ENCODE measurements at regions not wholly inside any gene's neighbourhood (a gene's known extent, or its start where the extent isn't known, plus 50 kb on each side); places are given as distances from the start of the nearest gene placed in this dataset.

DNA sequence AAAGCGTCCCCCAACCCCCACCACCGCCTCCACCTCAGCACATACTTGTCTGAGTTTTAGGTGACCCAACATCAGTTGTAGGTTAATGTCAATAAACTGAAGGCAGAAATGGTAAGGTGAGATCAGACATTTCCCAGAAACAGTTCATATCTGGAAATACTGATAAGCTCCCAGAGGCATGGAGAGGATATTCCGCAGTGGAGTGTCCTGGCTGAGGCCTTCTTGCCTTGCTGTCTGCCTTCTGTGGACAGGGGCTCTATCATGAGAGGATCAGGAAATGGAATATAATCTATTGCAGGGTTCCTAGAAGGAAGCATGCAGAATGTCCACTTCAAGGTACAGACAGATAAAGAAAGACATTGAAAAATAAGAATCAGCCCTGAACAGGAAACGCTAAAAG is 473.3 kb upstream of the MKI67 start:
- H3K27ac ChIP-seq (ENCODE audit: poor library complexity, severe bottlenecking), result no peak overlapping the region

DNA sequence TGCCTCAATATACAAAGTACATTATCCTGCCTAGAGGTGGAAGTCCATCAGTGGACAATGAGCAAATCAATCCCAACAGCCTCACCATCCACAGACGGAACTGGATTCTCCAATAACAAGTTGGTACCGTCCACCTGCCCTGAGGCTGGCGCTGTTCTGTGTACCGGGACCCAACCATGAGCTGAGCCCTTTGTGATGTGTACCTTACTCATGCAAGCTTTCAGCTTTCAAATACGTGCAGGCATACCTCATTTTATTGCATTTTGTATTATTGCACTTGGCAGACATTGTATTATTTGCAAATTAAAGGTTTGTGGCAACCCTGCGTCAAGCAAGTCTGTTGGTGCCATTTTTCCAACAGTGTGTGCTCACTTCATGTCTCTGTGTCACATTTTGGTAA is 476.0 kb upstream of the MKI67 start:
- TF ChIP-seq, protein P1, sequence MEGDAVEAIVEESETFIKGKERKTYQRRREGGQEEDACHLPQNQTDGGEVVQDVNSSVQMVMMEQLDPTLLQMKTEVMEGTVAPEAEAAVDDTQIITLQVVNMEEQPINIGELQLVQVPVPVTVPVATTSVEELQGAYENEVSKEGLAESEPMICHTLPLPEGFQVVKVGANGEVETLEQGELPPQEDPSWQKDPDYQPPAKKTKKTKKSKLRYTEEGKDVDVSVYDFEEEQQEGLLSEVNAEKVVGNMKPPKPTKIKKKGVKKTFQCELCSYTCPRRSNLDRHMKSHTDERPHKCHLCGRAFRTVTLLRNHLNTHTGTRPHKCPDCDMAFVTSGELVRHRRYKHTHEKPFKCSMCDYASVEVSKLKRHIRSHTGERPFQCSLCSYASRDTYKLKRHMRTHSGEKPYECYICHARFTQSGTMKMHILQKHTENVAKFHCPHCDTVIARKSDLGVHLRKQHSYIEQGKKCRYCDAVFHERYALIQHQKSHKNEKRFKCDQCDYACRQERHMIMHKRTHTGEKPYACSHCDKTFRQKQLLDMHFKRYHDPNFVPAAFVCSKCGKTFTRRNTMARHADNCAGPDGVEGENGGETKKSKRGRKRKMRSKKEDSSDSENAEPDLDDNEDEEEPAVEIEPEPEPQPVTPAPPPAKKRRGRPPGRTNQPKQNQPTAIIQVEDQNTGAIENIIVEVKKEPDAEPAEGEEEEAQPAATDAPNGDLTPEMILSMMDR (IDR thresholded peaks at IDR 0.05; ENCODE audit: poor library complexity, severe bottlenecking), result no peak
- ATAC-seq (ENCODE audit: low read depth) (no peak), DNase-seq (ENCODE audit: low spot score) (no peak)
- Histone ChIP-seq H3K4me1 (ENCODE audit: insufficient read depth, poor library complexity, severe bottlenecking) (no peaks in the 10 kb centered on the region), H3K27ac (ENCODE audit: poor library complexity, severe bottlenecking) (no peak overlapping the region), H3K36me3 (ENCODE audit: low read depth) (no peaks in the 10 kb centered on the region), H3K4me3 (ENCODE audit: severe bottlenecking) (no peak overlapping the region), H3K27me3 (ENCODE audit: insufficient read depth, poor library complexity, severe bottlenecking) (no peaks in the 10 kb centered on the region), H3K9me3 (ENCODE audit: severe bottlenecking) (no peaks in the 10 kb centered on the region)

More for the DNA sequence above, 473.3 kb upstream of the MKI67 start:
- Histone ChIP-seq H3K27me3 (ENCODE audit: insufficient read depth, poor library complexity, severe bottlenecking) (no peaks in the 10 kb centered on the region), H3K36me3 (ENCODE audit: low read depth) (no peaks in the 10 kb centered on the region), H3K4me1 (ENCODE audit: insufficient read depth, poor library complexity, severe bottlenecking) (no peaks in the 10 kb centered on the region), H3K9me3 (ENCODE audit: severe bottlenecking) (no peaks in the 10 kb centered on the region), H3K4me3 (ENCODE audit: severe bottlenecking) (no peak overlapping the region)
- TF ChIP-seq, protein P1 (IDR thresholded peaks at IDR 0.05; ENCODE audit: poor library complexity, severe bottlenecking), result no peak
- no peak for ATAC-seq (ENCODE audit: low read depth)
- no peak for DNase-seq (ENCODE audit: low spot score)

DNA sequence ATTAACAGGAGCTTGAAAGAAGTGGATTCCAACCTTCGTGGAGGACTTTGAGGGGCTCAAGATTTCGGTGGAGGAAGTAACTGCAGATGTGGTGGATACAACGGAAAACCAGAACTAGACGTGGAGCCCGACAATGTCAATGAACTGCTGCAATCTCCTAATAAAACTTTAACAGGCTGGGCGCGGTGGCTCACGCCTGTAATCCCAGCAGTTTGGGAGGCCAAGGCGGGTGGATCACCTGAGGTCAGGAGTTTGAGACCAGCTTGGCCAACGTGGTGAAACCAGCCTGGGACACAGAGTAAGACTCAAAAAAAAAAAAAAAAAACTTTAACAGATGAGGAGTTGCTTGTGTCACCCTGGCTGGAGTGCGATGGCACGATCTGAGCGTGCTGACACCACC is 477.8 kb upstream of the MKI67 start:
- H3K27me3 ChIP-seq (ENCODE audit: insufficient read depth, poor library complexity, severe bottlenecking), result no peaks in the 10 kb centered on the region
- DNase-seq (ENCODE audit: low spot score) (no peak), ATAC-seq (ENCODE audit: low read depth) (no peak)
- H3K4me1 ChIP-seq (ENCODE audit: insufficient read depth, poor library complexity, severe bottlenecking), result no peaks in the 10 kb centered on the region
- H3K36me3 ChIP-seq (ENCODE audit: low read depth), result no peaks in the 10 kb centered on the region
- H3K9me3 ChIP-seq (ENCODE audit: severe bottlenecking), result no peaks in the 10 kb centered on the region
- H3K27ac ChIP-seq (ENCODE audit: poor library complexity, severe bottlenecking), result no peak overlapping the region
- H3K4me3 ChIP-seq (ENCODE audit: severe bottlenecking), result no peak overlapping the region
- TF ChIP-seq, protein P1 (IDR thresholded peaks at IDR 0.05; ENCODE audit: poor library complexity, severe bottlenecking), result no peak

DNA sequence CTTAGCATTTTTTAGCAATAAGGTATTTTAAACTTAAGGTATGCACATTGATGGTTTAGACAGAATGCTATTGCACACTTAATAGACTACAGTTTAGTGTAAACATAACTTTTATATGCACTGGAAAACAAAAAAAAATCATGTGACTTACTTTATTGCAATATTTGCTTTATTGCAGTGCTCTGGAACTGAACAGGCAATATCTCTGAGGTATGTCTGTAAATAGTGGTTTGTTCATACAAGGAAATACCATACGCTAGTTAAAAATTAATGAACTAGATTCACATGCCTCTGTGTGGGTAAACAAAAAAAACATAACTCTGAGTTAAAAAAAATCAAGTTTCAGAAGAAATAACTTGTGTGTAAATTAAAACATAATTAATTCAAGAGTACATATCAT is 479.0 kb upstream of the MKI67 start:
- DNase-seq (ENCODE audit: low spot score), result no peak
- ATAC-seq (ENCODE audit: low read depth), result no peak
- Histone ChIP-seq H3K9me3 (ENCODE audit: severe bottlenecking) (no peaks in the 10 kb centered on the region), H3K27ac (ENCODE audit: poor library complexity, severe bottlenecking) (no peak overlapping the region), H3K4me3 (ENCODE audit: severe bottlenecking) (no peak overlapping the region), H3K27me3 (ENCODE audit: insufficient read depth, poor library complexity, severe bottlenecking) (no peaks in the 10 kb centered on the region), H3K4me1 (ENCODE audit: insufficient read depth, poor library complexity, severe bottlenecking) (no peaks in the 10 kb centered on the region), H3K36me3 (ENCODE audit: low read depth) (no peaks in the 10 kb centered on the region)
- TF ChIP-seq, protein P1 (IDR thresholded peaks at IDR 0.05; ENCODE audit: poor library complexity, severe bottlenecking), result no peak

DNA sequence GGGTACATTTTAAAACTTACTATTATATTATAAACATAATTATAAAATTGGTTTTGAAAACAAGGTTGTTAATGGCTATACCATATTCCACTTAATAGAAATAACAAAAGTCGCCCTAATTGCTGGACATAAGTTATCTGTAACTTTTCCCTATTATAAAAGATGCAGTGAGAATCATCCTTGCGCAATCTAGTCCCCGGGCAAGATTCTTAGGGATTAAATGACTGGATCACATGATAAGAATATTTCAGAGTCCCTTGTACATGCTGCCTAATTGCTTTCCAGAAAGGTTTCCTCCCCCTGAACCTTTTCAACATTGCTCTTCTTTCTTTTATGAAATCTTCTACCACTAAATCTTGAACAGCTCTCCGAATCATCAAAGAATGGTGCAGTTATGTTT is 479.8 kb upstream of the MKI67 start:
- TF ChIP-seq, protein P1 (IDR thresholded peaks at IDR 0.05; ENCODE audit: poor library complexity, severe bottlenecking), result no peak

More for the DNA sequence above, 479.8 kb upstream of the MKI67 start:
- Histone ChIP-seq H3K9me3 (ENCODE audit: severe bottlenecking) (no peaks in the 10 kb centered on the region), H3K27me3 (ENCODE audit: insufficient read depth, poor library complexity, severe bottlenecking) (no peaks in the 10 kb centered on the region), H3K27ac (ENCODE audit: poor library complexity, severe bottlenecking) (no peak overlapping the region), H3K4me1 (ENCODE audit: insufficient read depth, poor library complexity, severe bottlenecking) (no peaks in the 10 kb centered on the region), H3K4me3 (ENCODE audit: severe bottlenecking) (no peak overlapping the region), H3K36me3 (ENCODE audit: low read depth) (no peaks in the 10 kb centered on the region)
- ATAC-seq (ENCODE audit: low read depth), result no peak
- DNase-seq (ENCODE audit: low spot score), result no peak

Measured in RWPE2 (cell line).